ENCODE measurements at regions not wholly inside any gene's neighbourhood (a gene's known extent, or its start where the extent isn't known, plus 50 kb on each side); places are given as distances from the start of the nearest gene placed in this dataset.

DNA sequence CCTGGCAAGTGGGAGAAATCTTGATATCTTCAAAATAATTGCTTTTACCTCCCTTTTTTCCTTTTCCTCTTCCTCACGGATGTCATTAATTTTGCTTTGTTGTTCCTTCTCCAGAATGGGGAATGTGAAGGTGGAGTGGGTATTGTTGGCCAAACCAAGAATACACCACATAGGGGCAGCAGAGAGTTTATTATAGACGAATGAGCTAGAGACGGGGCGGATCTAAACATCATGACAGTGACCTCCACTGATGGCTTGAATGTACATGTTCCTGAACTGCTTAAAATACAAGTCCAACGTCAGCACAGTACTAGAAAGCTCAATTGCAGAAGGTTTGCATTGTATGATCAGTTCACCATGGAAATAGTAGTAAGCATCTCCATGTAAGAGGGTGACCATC is 122.3 kb upstream of the SNX19 start:
- H3K4me2 ChIP-seq (ENCODE audit: control insufficient read depth, insufficient read depth): no peak overlapping the region
- no peak overlapping the region for H3K4me3 ChIP-seq
- SMC1A ChIA-PET (ENCODE audit: uncharacterized antibody, unreplicated experiment): interaction anchor here (0.6 to 0.9 kb wide), 3 partner anchors 16 to 1435 kb away, joined by 3 to 6 read pairs (median 3); no protein-coding TSS in a partner anchor
- FAIRE-seq (peak; percentile 84), ATAC-seq (peak; percentile 81), DNase-seq (ENCODE audit: low read depth, low spot score) (no peak)
- CTCF ChIA-PET: interaction anchor here (0.7 to 1.5 kb wide), 4 partner anchors 10 to 41 kb away, joined by 3 to 4 read pairs (median 3); no protein-coding TSS in a partner anchor
- 0% methylated on average over 5 of the region's 5 CpGs for WGBS (ENCODE audit: insufficient coverage, insufficient replicate concordance, low lambda C conversion rate, missing lambda C conversion rate)
- in situ Hi-C loops (cut with MboI): no loop called here
- no peaks in the 10 kb centered on the region for H3K4me1 ChIP-seq (ENCODE audit: control insufficient read depth, insufficient read depth, low read length)
- no peak overlapping the region for H3K27ac ChIP-seq (ENCODE audit: control insufficient read depth, insufficient read depth)
- TF ChIP-seq ETV6 (conservative IDR thresholded peaks at IDR 0.05 in 1 of 2, IDR thresholded peaks at IDR 0.05 in 1 of 2; ENCODE audit: borderline replicate concordance in 1 of 2, low read depth in 1 of 2): no peak
- peak; percentile 25 to 41 (median 37); a peak in 5 of 6 replicates for TF ChIP-seq CTCF (IDR thresholded peaks at IDR 0.05 in 2 of 3, conservative IDR thresholded peaks at IDR 0.05 in 1 of 3; ENCODE audit: control insufficient read depth in 2 of 3, extremely low read depth in 1 of 3, insufficient read depth in 1 of 3, low read depth in 3 of 3, low read length in 3 of 3)
- TF ChIP-seq WRNIP1 (IDR thresholded peaks at IDR 0.05; ENCODE audit: borderline replicate concordance, low read depth, low read length): no peak
- peak; percentile 33; the same call in 1 of the 2 replicates for TF ChIP-seq RAD21 (IDR thresholded peaks at IDR 0.05; ENCODE audit: insufficient read depth, low read depth, low read length)
- no peak for TF ChIP-seq CBX5 (IDR thresholded peaks at IDR 0.05; ENCODE audit: low read depth)
- intact Hi-C loops (cut with micrococcal nuclease; ENCODE audit: unreplicated experiment): no loop called here
- RAD21 ChIA-PET (ENCODE audit: unreplicated experiment): no interaction called here
- no peak overlapping the region for H2AFZ ChIP-seq (ENCODE audit: control insufficient read depth, low read depth, low read length)
- POLR2A ChIA-PET: no interaction called here
- no peaks in the 10 kb centered on the region for H3K79me2 ChIP-seq (ENCODE audit: control insufficient read depth, insufficient read depth, low read length)
- H3K27me3 ChIP-seq (replicated peaks in 1 of 2; ENCODE audit: control insufficient read depth in 2 of 2, insufficient read depth in 2 of 2, low read length in 1 of 2): no peaks in the 10 kb centered on the region; a peak in 1 of 4 replicates
- BruUV-seq (replicated peaks): no TSS peak
- H3K9ac ChIP-seq (ENCODE audit: control insufficient read depth, insufficient read depth, low read length): no peak overlapping the region
- H3K36me3 ChIP-seq (ENCODE audit: control insufficient read depth in 2 of 2, insufficient read depth in 2 of 2, low read length in 1 of 2): no peaks in the 10 kb centered on the region
- H4K20me1 ChIP-seq (ENCODE audit: control insufficient read depth, insufficient read depth): no peaks in the 10 kb centered on the region
- H3K9me3 ChIP-seq (replicated peaks; ENCODE audit: control insufficient read depth, insufficient read depth, low read length): no peaks in the 10 kb centered on the region

All from GM12878 (cell line).